ENCODE measurements at regions not wholly inside any gene's neighbourhood (a gene's known extent, or its start where the extent isn't known, plus 50 kb on each side); places are given as distances from the start of the nearest gene placed in this dataset.
"Not testable (repeated sequence)": the region's sequence is repeated elsewhere in the genome, so short reads cannot be mapped to it uniquely, and the experiment has no call there.

- no peak for DNase-seq
- no peak for ATAC-seq
Measured at GRCh38 chr4:81375745-81376144, 96.0 kb downstream of the RASGEF1B start.

GRCh38 chr4:81369886-81370285 lies 101.8 kb downstream of the RASGEF1B start:
- no peak for ATAC-seq
- DNase-seq: no peak

GRCh38 chr4:81366779-81367178 lies 104.9 kb downstream of the RASGEF1B start:
- ATAC-seq (no peak), DNase-seq (no peak)

GRCh38 chr4:81360737-81361136 lies 111.0 kb downstream of the RASGEF1B start:
- DNase-seq: no peak
- ATAC-seq: peak; percentile 23

- DNase-seq (no peak), ATAC-seq (no peak)
Measured at GRCh38 chr4:81359207-81359606, 112.5 kb downstream of the RASGEF1B start.

- ATAC-seq (no peak), DNase-seq (no peak)
Measured at GRCh38 chr4:81358154-81358553, 113.6 kb downstream of the RASGEF1B start.

- DNase-seq: no peak
- ATAC-seq: no peak
Measured at GRCh38 chr4:81356621-81357020, 115.1 kb downstream of the RASGEF1B start.

GRCh38 chr4:81355136-81355535 lies 116.6 kb downstream of the RASGEF1B start:
- ATAC-seq (no peak), DNase-seq (no peak)

GRCh38 chr4:81353861-81354260 lies 117.8 kb downstream of the RASGEF1B start:
- ATAC-seq (no peak), DNase-seq (no peak)

GRCh38 chr4:81352446-81352835 lies 119.3 kb downstream of the RASGEF1B start:
- no peak for ATAC-seq
- no peak for DNase-seq

GRCh38 chr4:81351654-81352445 lies 119.9 kb downstream of the RASGEF1B start:
- ATAC-seq: no peak
- peak; percentile 73 for DNase-seq

- no peak for ATAC-seq
- no peak for DNase-seq
Measured at GRCh38 chr4:81350040-81350439, 121.7 kb downstream of the RASGEF1B start.

GRCh38 chr4:81348778-81349094 lies 123.0 kb downstream of the RASGEF1B start:
- DNase-seq (no peak), ATAC-seq (no peak)

- DNase-seq (no peak), ATAC-seq (no peak)
Measured at GRCh38 chr4:81348086-81348777, 123.5 kb downstream of the RASGEF1B start.

- ATAC-seq (no peak), DNase-seq (no peak)
Measured at GRCh38 chr4:81346719-81347118, 125.0 kb downstream of the RASGEF1B start.

- ATAC-seq (no peak), DNase-seq (no peak)
Measured at GRCh38 chr4:81343536-81343935, 128.2 kb downstream of the RASGEF1B start.

- no peak for ATAC-seq
- no peak for DNase-seq
Measured at GRCh38 chr4:81343046-81343445, 128.0 kb upstream of the PRKG2 start.

- DNase-seq (no peak), ATAC-seq (no peak)
Measured at GRCh38 chr4:81337211-81337610, 122.2 kb upstream of the PRKG2 start.

GRCh38 chr4:81335122-81335912 lies 120.3 kb upstream of the PRKG2 start:
- no peak for ATAC-seq
- DNase-seq: no peak

GRCh38 chr4:81330018-81330417 lies 115.0 kb upstream of the PRKG2 start:
- no peak for DNase-seq
- ATAC-seq: no peak

GRCh38 chr4:81326581-81326980 lies 111.6 kb upstream of the PRKG2 start:
- ATAC-seq (no peak), DNase-seq (no peak)

GRCh38 chr4:81324594-81324993 lies 109.6 kb upstream of the PRKG2 start:
- DNase-seq: not testable (repeated sequence)

GRCh38 chr4:81319657-81320056 lies 104.6 kb upstream of the PRKG2 start:
- ATAC-seq (no peak), DNase-seq (no peak)

More at GRCh38 chr4:81324594-81324993, 109.6 kb upstream of the PRKG2 start:
- not testable (repeated sequence) for ATAC-seq

Measured in stimulated activated naive CD8-positive, alpha-beta T cell treated with anti-CD3 and anti-CD28 coated beads, Interleukin-15, Interleukin-2, amounts not matched to agents 100 U/mL and 50 U/mL, for 24 hours (primary cell).